Stomach smooth muscle (tissue), 2 donors: ENCODE measurements at regions not wholly inside any gene's neighbourhood (a gene's known extent, or its start where the extent isn't known, plus 50 kb on each side); places are given as distances from the start of the nearest gene placed in this dataset.

Experiments
- H3K27ac ChIP-seq: one replicate; pipeline ENCODE4 v1.7.0; 2013; ENCODE audit warnings: mild to moderate bottlenecking, low read length, inconsistent platforms
- H3K27me3 ChIP-seq, 2 donors: one replicate each; pipeline ENCODE4 v1.7.0; 2013; ENCODE audit warnings: low read length in 2 of 2; ENCODE audit not compliant: insufficient read depth in 2 of 2, control insufficient read depth in 1 of 2
- H3K36me3 ChIP-seq, 2 donors: one replicate each; pipeline ENCODE4 v1.7.0; 2013; ENCODE audit warnings: low read length in 2 of 2; ENCODE audit not compliant: control insufficient read depth in 2 of 2, insufficient read depth in 2 of 2
- H3K4me1 ChIP-seq: one replicate; pipeline ENCODE4 v1.7.0; 2013; ENCODE audit warnings: low read length; ENCODE audit not compliant: control insufficient read depth, insufficient read depth
- H3K4me3 ChIP-seq, 2 donors: one replicate each; pipeline ENCODE4 v1.7.0; 2013; ENCODE audit warnings: low read length in 2 of 2
- H3K9ac ChIP-seq, 2 donors: one replicate each; pipeline ENCODE4 v1.7.0; 2013; ENCODE audit warnings: low read length in 2 of 2, mild to moderate bottlenecking in 1 of 2
- H3K9me3 ChIP-seq, 2 donors: one replicate each; pipeline ENCODE4 v1.7.0; 2013; ENCODE audit warnings: low read length in 2 of 2; ENCODE audit not compliant: control insufficient read depth in 2 of 2
- donor health status: healthy.
- donor health status: Pancreatic carcinoma.

- Histone ChIP-seq H3K4me3 (no peak overlapping the region), H3K36me3 (no peaks in the 10 kb centered on the region), H3K9me3 (peaks cover 0 to 3% of the 10 kb centered on the region in 2 donors), H3K9ac (no peak overlapping the region), H3K4me1 (peaks cover 9% of the 10 kb centered on the region), H3K27ac (no peak overlapping the region), H3K27me3 (peaks cover 9 to 14% of the 10 kb centered on the region in 2 donors)
Measured at GRCh38 chr6:37556881-37557644, 57.4 kb upstream of the CCDC167 start.

GRCh38 chr6:37555040-37555781 is 55.5 kb upstream of the CCDC167 start:
- Histone ChIP-seq H3K27me3 (peaks cover 0 to 9% of the 10 kb centered on the region in 2 donors), H3K9me3 (no peaks in the 10 kb centered on the region), H3K4me3 (no peak overlapping the region), H3K27ac (no peak overlapping the region), H3K4me1 (peaks cover 19% of the 10 kb centered on the region), H3K9ac (no peak overlapping the region), H3K36me3 (no peaks in the 10 kb centered on the region)

- H3K9me3 ChIP-seq, result no peaks in the 10 kb centered on the region
- peaks cover 19% of the 10 kb centered on the region for H3K4me1 ChIP-seq
- no peak overlapping the region for H3K9ac ChIP-seq
- no peak overlapping the region for H3K27ac ChIP-seq
- H3K36me3 ChIP-seq, result no peaks in the 10 kb centered on the region
- H3K27me3 ChIP-seq, result peaks cover 0 to 9% of the 10 kb centered on the region in 2 donors
- no peak overlapping the region for H3K4me3 ChIP-seq
Measured at GRCh38 chr6:37554480-37554819, 54.8 kb upstream of the CCDC167 start.

GRCh38 chr6:37552267-37552666 is 52.6 kb upstream of the CCDC167 start:
- Histone ChIP-seq H3K27ac (no peak overlapping the region), H3K27me3 (peaks cover 0 to 3% of the 10 kb centered on the region in 2 donors), H3K4me1 (peaks cover 19% of the 10 kb centered on the region), H3K36me3 (no peaks in the 10 kb centered on the region), H3K9me3 (no peaks in the 10 kb centered on the region), H3K9ac (no peak overlapping the region), H3K4me3 (no peak overlapping the region)

GRCh38 chr6:37551867-37552266 is 52.2 kb upstream of the CCDC167 start:
- peaks cover 19% of the 10 kb centered on the region for H3K4me1 ChIP-seq
- peaks cover 0 to 3% of the 10 kb centered on the region in 2 donors for H3K27me3 ChIP-seq

GRCh38 chr6:37551446-37551845 is 51.8 kb upstream of the CCDC167 start:
- Histone ChIP-seq H3K9ac (no peak overlapping the region), H3K27ac (no peak overlapping the region), H3K4me3 (no peak overlapping the region), H3K36me3 (no peaks in the 10 kb centered on the region), H3K27me3 (peaks cover 0 to under 1% of the 10 kb centered on the region in 2 donors), H3K4me1 (peaks cover 19% of the 10 kb centered on the region), H3K9me3 (no peaks in the 10 kb centered on the region)

More at GRCh38 chr6:37551867-37552266, 52.2 kb upstream of the CCDC167 start:
- no peak overlapping the region for H3K9ac ChIP-seq
- no peak overlapping the region for H3K4me3 ChIP-seq
- H3K9me3 ChIP-seq, result no peaks in the 10 kb centered on the region
- H3K27ac ChIP-seq, result no peak overlapping the region
- H3K36me3 ChIP-seq, result no peaks in the 10 kb centered on the region

- peaks cover 19% of the 10 kb centered on the region for H3K4me1 ChIP-seq
- H3K36me3 ChIP-seq, result no peaks in the 10 kb centered on the region
- H3K4me3 ChIP-seq, result no peak overlapping the region
- no peaks in the 10 kb centered on the region for H3K27me3 ChIP-seq
- H3K27ac ChIP-seq, result no peak overlapping the region
- H3K9ac ChIP-seq, result no peak overlapping the region
- H3K9me3 ChIP-seq, result no peaks in the 10 kb centered on the region
Measured at GRCh38 chr6:37551002-37551401, 51.3 kb upstream of the CCDC167 start.

- H3K9ac ChIP-seq, result no peak overlapping the region
- no peak overlapping the region for H3K27ac ChIP-seq
- peaks cover 19% of the 10 kb centered on the region for H3K4me1 ChIP-seq
- H3K4me3 ChIP-seq, result no peak overlapping the region
- H3K9me3 ChIP-seq, result no peaks in the 10 kb centered on the region
- no peaks in the 10 kb centered on the region for H3K36me3 ChIP-seq
- peaks cover 0 to 1% of the 10 kb centered on the region in 2 donors for H3K27me3 ChIP-seq
Measured at GRCh38 chr6:37550191-37550831, 50.6 kb upstream of the CCDC167 start.

- no peak overlapping the region for H3K9ac ChIP-seq
- peaks cover 0 to 4% of the 10 kb centered on the region in 2 donors for H3K27me3 ChIP-seq
- no peaks in the 10 kb centered on the region for H3K9me3 ChIP-seq
- H3K27ac ChIP-seq, result no peak overlapping the region
- no peak overlapping the region for H3K4me3 ChIP-seq
- no peaks in the 10 kb centered on the region for H3K36me3 ChIP-seq
- H3K4me1 ChIP-seq, result peaks cover 19% of the 10 kb centered on the region
Measured at GRCh38 chr6:37549558-37549957, 49.9 kb upstream of the CCDC167 start.
